Stimulated activated CD4-positive, alpha-beta T cell treated with anti-CD3 and anti-CD28 coated beads, Interleukin-15, amount 100 ng/mL, for 48 hours (primary cell): ENCODE measurements at regions not wholly inside any gene's neighbourhood (a gene's known extent, or its start where the extent isn't known, plus 50 kb on each side); places are given as distances from the start of the nearest gene placed in this dataset.
A peak's percentile ranks its signal among the peaks of the same experiment; 100 is the strongest.
"Not testable (repeated sequence)": the region's sequence is repeated elsewhere in the genome, so short reads cannot be mapped to it uniquely, and the experiment has no call there.

Experiments used
- DNase-seq, 2 donors: peaks; one replicate each; pipeline ENCODE4 v3.0.0-alpha.2; 2020; ENCODE audit warnings: low read depth in 2 of 2

GRCh38 chr4:18103876-18104605 is 82.5 kb upstream of the LCORL start:
- no peak for DNase-seq

DNA sequence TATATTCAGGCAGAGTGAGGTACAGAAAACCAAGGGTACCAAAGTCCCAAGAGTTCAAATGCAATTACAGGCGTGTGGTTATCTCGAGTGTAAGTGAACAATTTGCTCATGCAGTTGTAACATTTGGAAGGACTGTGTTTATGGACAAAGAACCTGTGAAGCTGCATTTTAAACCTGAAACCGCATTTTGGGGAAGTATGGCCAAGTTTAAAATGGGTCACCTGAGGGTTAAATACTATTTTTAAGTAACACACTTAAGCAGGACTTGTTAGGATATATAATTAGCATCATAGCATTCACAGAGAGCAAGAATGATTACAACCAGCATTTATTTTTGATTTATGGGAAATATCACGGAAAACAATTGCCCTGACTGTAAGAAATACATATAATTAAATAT is 79.1 kb upstream of the LCORL start:
- no peak for DNase-seq

- DNase-seq = not testable (repeated sequence)
Observed at GRCh38 chr4:18090447-18090846, 68.9 kb upstream of the LCORL start.

DNA sequence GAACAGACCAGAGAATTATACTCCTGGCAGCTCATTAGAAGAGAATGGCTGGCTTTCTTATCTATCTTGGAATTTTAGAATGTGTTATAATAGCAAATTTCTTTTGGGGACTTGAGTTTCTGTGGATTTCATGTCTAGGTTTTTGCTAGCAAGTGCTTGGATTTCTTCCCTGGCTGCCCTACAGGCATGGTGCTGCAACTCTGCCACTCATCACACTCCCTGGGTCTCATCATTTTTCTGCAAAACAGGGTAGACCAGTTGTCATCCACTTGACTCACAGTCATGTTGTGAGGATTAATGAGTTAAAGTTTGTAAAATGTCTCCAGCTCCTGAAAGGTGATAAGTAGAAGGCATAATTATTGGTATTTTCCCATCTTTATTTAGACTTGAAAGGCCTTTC is 60.7 kb upstream of the LCORL start:
- DNase-seq = no peak

DNA sequence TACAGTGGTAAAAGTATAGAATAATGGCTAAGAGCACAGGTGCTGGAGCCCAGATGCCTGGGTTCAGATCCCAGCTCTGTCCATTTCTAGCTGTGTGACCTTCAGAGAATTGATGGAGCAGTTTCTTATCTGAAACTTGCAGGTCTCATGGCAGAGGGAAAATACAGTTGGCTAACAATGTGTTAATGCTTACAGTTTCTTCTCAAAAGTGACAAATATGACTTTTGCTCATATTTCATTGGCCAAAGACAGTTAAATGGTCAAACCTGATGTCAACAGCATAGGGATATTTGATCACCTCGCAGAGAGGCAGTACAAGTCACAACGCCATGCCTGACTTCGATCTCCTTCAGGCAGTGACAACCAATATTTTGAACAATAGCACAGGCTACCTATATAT is 60.2 kb upstream of the LCORL start:
- DNase-seq = no peak

DNA sequence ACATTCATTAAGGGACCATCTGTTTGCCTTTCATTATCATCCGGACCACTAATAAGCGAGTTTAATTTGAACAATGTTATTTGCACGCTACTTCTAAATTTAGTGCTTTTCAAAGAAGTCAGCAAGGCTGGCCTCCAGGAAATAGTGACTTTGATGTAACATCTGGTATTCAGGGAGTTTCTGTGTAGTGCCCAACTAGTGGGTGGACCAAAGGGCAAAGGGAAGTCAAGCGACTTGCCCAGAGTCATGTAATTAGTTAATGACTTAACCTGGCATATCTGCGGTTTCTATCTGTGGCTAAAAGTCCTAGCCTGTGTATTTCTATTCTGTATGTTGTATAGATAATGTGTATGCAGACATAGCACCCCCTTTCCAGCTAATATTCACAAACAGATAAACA is 56.3 kb upstream of the LCORL start:
- DNase-seq = no peak

DNA sequence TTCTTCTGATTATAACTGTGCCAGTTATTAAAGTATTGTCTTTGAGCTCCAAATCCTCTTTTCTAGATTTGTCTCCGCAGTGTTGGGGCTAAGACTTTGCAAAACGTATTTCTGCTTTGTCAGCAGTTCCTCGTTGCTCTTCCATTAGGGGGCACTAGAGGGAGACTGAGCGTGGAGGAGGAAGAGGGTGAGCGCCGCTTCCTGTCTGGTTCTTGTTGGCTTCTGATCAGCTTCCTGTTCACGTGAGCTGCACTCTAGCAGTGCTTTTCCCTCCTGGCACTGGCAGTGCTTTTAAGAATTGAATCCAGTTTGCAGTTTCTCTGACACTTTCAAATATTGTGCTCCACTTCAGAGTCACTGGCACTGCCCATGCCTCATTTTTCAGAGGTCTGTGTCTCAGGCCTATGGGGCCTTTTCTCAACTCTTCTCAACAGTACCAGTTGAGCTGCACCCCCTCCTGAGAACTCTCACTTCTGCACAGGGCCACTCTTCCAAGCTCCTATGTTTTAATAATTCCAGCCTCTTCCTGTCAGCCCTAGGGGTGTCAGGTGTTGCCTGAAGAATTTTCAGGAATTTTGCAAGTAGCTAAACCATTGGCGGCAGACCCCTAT is 54.4 kb upstream of the LCORL start:
- DNase-seq = peak; percentile 7 to 19

- no peak for DNase-seq
Observed at GRCh38 chr4:18071894-18072293, 50.3 kb upstream of the LCORL start.
